ENCODE measurements at regions not wholly inside any gene's neighbourhood (a gene's known extent, or its start where the extent isn't known, plus 50 kb on each side); places are given as distances from the start of the nearest gene placed in this dataset.

DNA sequence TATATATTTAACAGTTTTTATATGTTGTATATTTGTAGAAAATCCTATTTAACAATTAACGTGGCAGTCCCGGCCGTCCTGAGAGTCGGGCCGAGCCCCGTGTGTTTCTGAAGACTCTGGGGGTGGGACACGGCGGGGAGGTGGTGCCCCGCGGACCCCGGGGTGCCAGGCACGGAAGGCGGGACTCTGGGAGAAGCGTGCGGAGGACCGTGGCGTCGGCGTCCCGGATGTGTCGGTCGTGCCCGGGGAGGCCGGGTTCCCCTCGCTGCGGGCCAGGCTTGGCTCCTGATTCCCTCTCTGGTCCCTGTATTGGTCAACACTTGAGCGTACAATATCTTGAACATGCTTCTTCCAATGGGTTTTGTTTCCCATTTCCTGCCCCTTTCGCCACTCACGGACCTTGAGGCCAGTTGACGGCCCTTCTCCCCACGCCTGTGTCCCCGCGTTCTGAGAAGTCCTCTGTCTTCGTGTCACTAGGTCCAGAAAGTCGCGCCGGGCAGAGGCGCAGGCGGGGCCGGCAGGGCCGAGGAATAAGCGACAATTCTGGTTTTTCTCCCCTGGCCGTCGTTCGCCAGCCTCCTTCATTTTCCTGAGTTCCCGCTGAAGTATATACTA lies 1076.7 kb downstream of the BRD1 start:
- DNase-seq (ENCODE audit: low spot score): no peak
- TF ChIP-seq, protein P1, sequence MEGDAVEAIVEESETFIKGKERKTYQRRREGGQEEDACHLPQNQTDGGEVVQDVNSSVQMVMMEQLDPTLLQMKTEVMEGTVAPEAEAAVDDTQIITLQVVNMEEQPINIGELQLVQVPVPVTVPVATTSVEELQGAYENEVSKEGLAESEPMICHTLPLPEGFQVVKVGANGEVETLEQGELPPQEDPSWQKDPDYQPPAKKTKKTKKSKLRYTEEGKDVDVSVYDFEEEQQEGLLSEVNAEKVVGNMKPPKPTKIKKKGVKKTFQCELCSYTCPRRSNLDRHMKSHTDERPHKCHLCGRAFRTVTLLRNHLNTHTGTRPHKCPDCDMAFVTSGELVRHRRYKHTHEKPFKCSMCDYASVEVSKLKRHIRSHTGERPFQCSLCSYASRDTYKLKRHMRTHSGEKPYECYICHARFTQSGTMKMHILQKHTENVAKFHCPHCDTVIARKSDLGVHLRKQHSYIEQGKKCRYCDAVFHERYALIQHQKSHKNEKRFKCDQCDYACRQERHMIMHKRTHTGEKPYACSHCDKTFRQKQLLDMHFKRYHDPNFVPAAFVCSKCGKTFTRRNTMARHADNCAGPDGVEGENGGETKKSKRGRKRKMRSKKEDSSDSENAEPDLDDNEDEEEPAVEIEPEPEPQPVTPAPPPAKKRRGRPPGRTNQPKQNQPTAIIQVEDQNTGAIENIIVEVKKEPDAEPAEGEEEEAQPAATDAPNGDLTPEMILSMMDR (IDR thresholded peaks at IDR 0.05; ENCODE audit: extremely low read depth, missing control alignments): no peak

DNA sequence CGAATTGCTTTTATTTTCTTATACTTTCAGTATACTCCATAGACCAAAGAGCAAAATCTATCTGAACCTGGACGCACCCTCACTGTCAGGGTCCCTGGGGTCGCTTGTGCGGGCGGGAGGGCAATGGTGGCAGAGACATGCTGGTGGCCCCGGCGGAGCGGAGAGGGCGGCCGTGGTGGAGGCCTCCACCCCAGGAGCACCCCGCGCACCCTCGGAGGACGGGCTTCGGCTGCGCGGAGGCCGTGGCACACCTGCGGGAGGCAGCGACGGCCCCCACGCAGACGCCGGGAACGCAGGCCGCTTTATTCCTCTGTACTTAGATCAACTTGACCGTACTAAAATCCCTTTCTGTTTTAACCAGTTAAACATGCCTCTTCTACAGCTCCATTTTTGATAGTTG lies 1077.4 kb downstream of the BRD1 start:
- no peak for DNase-seq (ENCODE audit: low spot score)
- TF ChIP-seq, protein P1 (IDR thresholded peaks at IDR 0.05; ENCODE audit: extremely low read depth, missing control alignments): no peak

DNA sequence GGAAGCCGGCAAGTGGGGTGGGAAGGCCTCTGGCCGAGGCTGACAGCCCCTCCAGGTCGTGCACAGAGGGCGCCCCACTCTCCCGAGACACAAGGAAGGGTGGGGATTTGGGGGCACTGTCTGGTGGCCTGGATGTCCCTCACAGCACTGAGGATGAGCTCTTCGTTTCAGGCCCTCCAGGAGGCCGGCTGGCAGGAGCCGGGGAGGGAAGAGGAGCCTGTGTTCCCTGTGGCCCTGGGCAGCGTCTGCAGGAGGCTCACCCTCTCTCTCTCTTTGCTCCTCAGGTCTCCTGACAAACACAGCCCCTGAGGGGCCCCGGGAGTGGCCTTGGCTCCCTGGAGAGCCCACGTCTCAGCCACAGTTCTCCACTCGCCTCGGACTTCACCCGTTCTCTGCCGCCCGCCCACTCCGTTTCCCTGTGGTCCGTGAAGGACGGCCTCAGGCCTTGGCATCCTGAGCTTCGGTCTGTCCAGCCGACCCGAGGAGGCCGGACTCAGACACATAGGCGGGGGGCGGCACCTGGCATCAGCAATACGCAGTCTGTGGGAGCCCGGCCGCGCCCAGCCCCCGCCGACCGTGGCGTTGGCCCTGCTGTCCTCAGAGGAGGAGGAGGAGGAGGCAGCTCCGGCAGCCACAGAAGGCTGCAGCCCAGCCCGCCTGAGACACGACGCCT lies 1078.0 kb downstream of the BRD1 start:
- peak; percentile 15 for DNase-seq (ENCODE audit: low spot score)
- TF ChIP-seq, protein P1 (IDR thresholded peaks at IDR 0.05; ENCODE audit: extremely low read depth, missing control alignments): no peak

DNA sequence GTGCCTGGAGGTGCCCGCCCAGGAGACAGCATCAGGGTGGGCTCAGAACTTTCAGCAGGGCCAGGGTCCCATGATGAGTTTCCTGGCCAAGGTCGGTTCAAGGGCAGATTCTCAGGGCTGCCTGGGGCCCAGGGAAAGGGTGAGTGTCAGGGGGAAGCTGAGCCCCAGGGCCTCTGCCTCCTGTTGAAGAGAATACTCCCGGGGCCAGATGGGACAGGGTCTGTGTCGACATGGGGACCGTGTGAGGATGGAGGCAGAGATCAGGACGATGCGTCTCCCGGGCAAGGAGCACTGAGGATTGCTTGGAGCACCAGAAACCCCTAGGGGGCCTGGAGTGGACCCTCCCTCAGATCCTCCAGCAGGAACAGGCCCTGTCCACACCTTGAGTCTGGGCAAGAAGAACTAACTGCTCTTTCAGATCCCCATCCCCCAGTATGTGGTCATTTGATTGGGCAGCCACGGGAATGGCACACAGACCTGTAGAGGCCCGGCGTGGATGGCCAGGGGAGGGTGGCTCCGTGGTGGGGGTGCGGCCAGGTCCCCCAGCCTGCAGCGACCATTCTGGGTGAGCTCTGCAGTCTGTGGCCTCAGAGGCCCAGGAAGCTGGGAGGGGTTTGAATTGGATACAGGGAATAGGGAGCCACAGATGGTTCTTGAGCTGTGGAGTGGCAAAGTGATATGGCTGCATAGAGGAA lies 1078.7 kb downstream of the BRD1 start:
- TF ChIP-seq, protein P1 (IDR thresholded peaks at IDR 0.05; ENCODE audit: extremely low read depth, missing control alignments): no peak
- DNase-seq (ENCODE audit: low spot score): no peak

DNA sequence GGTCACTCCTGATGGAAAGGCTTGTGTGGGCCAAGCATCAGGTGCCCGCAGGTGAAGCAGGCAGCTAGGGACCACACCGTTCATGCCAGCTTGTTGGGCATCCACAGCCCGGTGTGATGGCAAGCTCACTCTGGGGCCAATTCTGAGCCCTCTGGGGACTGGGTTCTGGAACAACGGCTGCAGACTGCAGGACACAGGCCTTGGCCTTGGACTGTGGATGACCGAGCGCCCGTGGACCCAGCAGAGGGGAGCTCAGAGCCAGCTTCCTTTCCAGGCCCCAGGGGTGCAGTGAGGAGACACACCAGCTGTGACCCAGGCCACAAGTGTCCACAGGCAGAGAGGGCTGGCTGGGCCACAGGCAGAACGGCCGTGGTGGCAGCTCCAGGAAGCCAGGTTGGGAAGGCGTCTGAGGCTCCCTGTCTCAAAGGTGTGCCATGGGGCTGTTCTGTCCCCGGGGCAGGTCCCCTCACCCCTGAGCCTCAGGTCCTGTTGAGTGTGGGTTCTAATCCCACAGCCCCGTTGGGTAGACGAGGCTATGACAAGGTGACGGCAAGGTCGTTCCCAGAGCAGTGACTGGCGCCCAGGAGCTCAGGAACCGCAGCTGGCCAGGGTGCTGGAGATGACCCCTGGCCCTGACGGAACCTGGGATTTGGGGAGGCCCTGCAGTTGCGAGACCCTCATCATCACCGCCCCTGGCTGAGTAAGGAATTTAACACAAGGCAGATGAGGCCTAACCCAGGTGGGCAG lies 1079.4 kb downstream of the BRD1 start:
- no peak for DNase-seq (ENCODE audit: low spot score)
- TF ChIP-seq, protein P1 (IDR thresholded peaks at IDR 0.05; ENCODE audit: extremely low read depth, missing control alignments): no peak

DNA sequence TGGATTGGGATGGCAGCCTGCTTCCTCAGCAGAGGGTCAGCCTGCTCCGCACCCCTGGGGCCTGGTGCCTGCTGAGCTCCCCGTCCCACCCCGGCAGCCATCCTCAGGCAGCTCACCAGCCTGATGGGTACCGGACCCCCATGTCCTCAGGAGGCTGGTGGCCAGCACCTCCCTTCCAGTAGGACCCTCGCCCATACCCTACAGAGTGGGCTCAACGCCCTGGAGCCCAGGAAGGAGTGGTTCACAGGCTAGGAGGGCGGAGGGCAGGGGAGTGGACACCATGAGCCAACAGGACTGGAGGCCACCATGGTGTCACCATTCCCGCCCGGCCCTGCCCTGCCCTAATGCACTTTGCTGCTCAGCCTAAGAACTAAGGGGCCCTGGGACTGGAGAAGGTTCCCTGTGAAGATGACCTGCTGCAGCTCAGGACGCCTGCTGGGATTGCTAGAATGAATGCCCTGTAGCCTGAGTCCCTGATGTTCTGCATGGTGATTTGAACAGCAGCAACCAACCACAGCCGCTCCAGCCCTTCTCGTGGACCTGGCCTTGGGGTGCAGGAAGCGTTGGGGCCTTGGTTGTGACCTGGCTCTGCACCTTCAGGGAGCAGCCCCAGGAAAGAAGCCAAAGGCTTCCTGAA lies 1080.8 kb downstream of the BRD1 start:
- TF ChIP-seq, protein P1 (IDR thresholded peaks at IDR 0.05; ENCODE audit: extremely low read depth, missing control alignments): no peak
- no peak for DNase-seq (ENCODE audit: low spot score)

Measured in GM20000 (cell line).